SK-N-SH (cell line): ENCODE measurements at regions not wholly inside any gene's neighbourhood (a gene's known extent, or its start where the extent isn't known, plus 50 kb on each side); places are given as distances from the start of the nearest gene placed in this dataset.

Experiments
- CTCF ChIA-PET: fragments of 300-600, 350-600 bp; formaldehyde crosslinking; extraction: SDS; loops from one replicate; lab custom pipeline; 2021; lab: Yijun Ruan, JAX
- POLR2A ChIA-PET: fragments of 350-600 bp; sonication (Branson Sonifier 250); formaldehyde crosslinking; extraction: SDS; loops from one replicate; lab custom pipeline; 2020; ENCODE audit warnings: antibody characterized with exemption, inconsistent platforms; lab: Yijun Ruan, JAX
- DNase-seq: peaks from one replicate; pipeline ENCODE4 v3.0.0; 2012
- H2AFZ ChIP-seq: fragments of 200-600 bp; sonication (generic); 2 replicates; pipeline ENCODE4 v1.8.1; 2016; ENCODE audit warnings: antibody characterized with exemption, mild to moderate bottlenecking, low read depth
- H3F3A ChIP-seq: fragments of 200-600 bp; sonication (generic); replicated peaks from 2 replicates; pipeline ENCODE3; 2016; ENCODE audit warnings: antibody characterized with exemption, mild to moderate bottlenecking; ENCODE audit not compliant: insufficient read depth
- H3K27ac ChIP-seq, 2 experiments: fragments of 200-500 bp in 1 of 2; fragments of 200-600 bp in 1 of 2; sonication (Bioruptor generic) in 1 of 2; sonication (generic), shearing (Covaris generic) in 1 of 2; 2 replicates each; pipeline versions ENCODE4 v1.5.1 to v1.6.1; 2014 to 2016; ENCODE audit warnings: low read depth in 2 of 2, inconsistent platforms in 1 of 2, low read length in 1 of 2, mild to moderate bottlenecking in 1 of 2, mixed read lengths in 1 of 2
- H3K27me3 ChIP-seq: fragments of 200-600 bp; sonication (generic), shearing (Covaris generic); 2 replicates; pipeline ENCODE4 v1.6.1; 2016; ENCODE audit warnings: mixed run types; ENCODE audit not compliant: insufficient read depth
- H3K36me3 ChIP-seq, 2 experiments: fragments of 200-500 bp in 1 of 2; fragments of 200-600 bp in 1 of 2; sonication (Bioruptor generic) in 1 of 2; sonication (generic) in 1 of 2; replicated peaks in 1 of 2; 2 replicates each; pipeline versions ENCODE3 to v1.5.1; 2014 to 2016; ENCODE audit warnings: low read length in 1 of 2, mild to moderate bottlenecking in 1 of 2; ENCODE audit not compliant: insufficient read depth in 2 of 2, control insufficient read depth in 1 of 2
- H3K4me1 ChIP-seq, 2 experiments: fragments of 200-500 bp in 1 of 2; fragments of 200-600 bp in 1 of 2; sonication (Bioruptor generic) in 1 of 2; sonication (generic), shearing (Covaris generic) in 1 of 2; 2 replicates each; pipeline versions ENCODE4 v1.5.1 to v1.6.1; 2014 to 2016; ENCODE audit warnings: low read depth in 1 of 2, low read length in 1 of 2, mixed run types in 1 of 2; ENCODE audit not compliant: insufficient read depth in 2 of 2, control insufficient read depth in 1 of 2
- H3K4me2 ChIP-seq: fragments of 200-600 bp; sonication (generic), shearing (Covaris generic); 2 replicates; pipeline ENCODE4 v1.6.1; 2017; ENCODE audit warnings: mixed run types
- H3K4me3 ChIP-seq, 2 experiments: fragments of 200-500 bp in 1 of 2; fragments of 200-600 bp in 1 of 2; sonication (Bioruptor generic) in 1 of 2; sonication (generic), shearing (Covaris generic) in 1 of 2; 2 replicates each; pipeline versions ENCODE4 v1.5.1 to v1.8.1; 2014 to 2016; ENCODE audit warnings: low read depth in 2 of 2, inconsistent platforms in 1 of 2, low read length in 1 of 2, mild to moderate bottlenecking in 1 of 2, mixed read lengths in 1 of 2, moderate library complexity in 1 of 2
- H3K79me2 ChIP-seq: fragments of 200-600 bp; sonication (generic); 2 replicates; pipeline ENCODE4 v1.8.1; 2017; ENCODE audit warnings: mild to moderate bottlenecking; ENCODE audit not compliant: insufficient read depth
- H3K9ac ChIP-seq: fragments of 200-600 bp; sonication (generic); 2 replicates; pipeline ENCODE4 v1.6.1; 2017; ENCODE audit warnings: mixed run types
- H3K9me2 ChIP-seq: fragments of 200-600 bp; sonication (generic); 2 replicates; pipeline ENCODE4 v1.6.1; 2017; ENCODE audit warnings: mixed run types
- H3K9me3 ChIP-seq: fragments of 200-600 bp; sonication (generic); 2 replicates; pipeline ENCODE4 v1.6.1; 2017; ENCODE audit warnings: mixed run types, mild to moderate bottlenecking, moderate library complexity
- H4K20me1 ChIP-seq: fragments of 200-600 bp; sonication (generic); 2 replicates; pipeline ENCODE4 v1.6.1; 2017; ENCODE audit warnings: mild to moderate bottlenecking, mixed run types; ENCODE audit not compliant: insufficient read depth
- ELF1 ChIP-seq: IDR thresholded peaks from 2 replicates; pipeline ENCODE4 v1.4.0; 2012
- EZH2phosphoT487 ChIP-seq: fragments of 200-600 bp; sonication (generic); IDR thresholded peaks from 2 replicates; pipeline ENCODE4 v1.6.1; 2017; ENCODE audit warnings: low read depth, mixed run types, mild to moderate bottlenecking, antibody characterized with exemption, moderate library complexity, borderline replicate concordance
- FOSL2 ChIP-seq: IDR thresholded peaks from 2 replicates; pipeline ENCODE4 v1.4.0; 2012; ENCODE audit warnings: low read depth, mild to moderate bottlenecking, moderate library complexity, borderline replicate concordance
- FOXM1 ChIP-seq: IDR thresholded peaks from 2 replicates; pipeline ENCODE4 v1.4.0; 2012; ENCODE audit warnings: low read depth, mild to moderate bottlenecking
- GABPA ChIP-seq: IDR thresholded peaks from 2 replicates; pipeline ENCODE4 v1.4.0; 2012; ENCODE audit warnings: low read depth, mild to moderate bottlenecking
- MEF2A ChIP-seq: IDR thresholded peaks from 2 replicates; pipeline ENCODE4 v1.4.0; 2012; ENCODE audit warnings: low read depth, borderline replicate concordance
- MXI1 ChIP-seq: IDR thresholded peaks from 2 replicates; pipeline ENCODE4 v1.6.1; 2012; ENCODE audit warnings: mild to moderate bottlenecking, low read depth, low read length, improper control_type of control experiment
- RFX5 ChIP-seq: IDR thresholded peaks from 2 replicates; pipeline ENCODE4 v1.6.1; 2012; ENCODE audit warnings: mild to moderate bottlenecking, improper control_type of control experiment, low read length
- TAF1 ChIP-seq: IDR thresholded peaks from 2 replicates; pipeline ENCODE4 v1.6.1; 2012; ENCODE audit warnings: low read depth, mild to moderate bottlenecking, low read length, moderate library complexity, borderline replicate concordance
- YY1 ChIP-seq: IDR thresholded peaks from 2 replicates; pipeline ENCODE4 v1.4.0; 2012; ENCODE audit warnings: low read depth, mild to moderate bottlenecking
- WGBS: methylation state at CpG from one replicate; pipeline ENCODE4 v1.1.6; 2017; ENCODE audit warnings: low lambda C conversion rate; 5-methylcytosine and 5-hydroxymethylcytosine counted together
- TF ChIP-seq, protein P1 (sequence below): IDR thresholded peaks from 2 replicates; pipeline ENCODE4 v1.4.0; 2012; ENCODE audit warnings: low read depth, borderline replicate concordance
- TF ChIP-seq, protein P2 (sequence below): IDR thresholded peaks from 2 replicates; pipeline ENCODE4 v1.6.1; 2012; ENCODE audit warnings: mild to moderate bottlenecking, low read depth, low read length, moderate library complexity

DNA sequence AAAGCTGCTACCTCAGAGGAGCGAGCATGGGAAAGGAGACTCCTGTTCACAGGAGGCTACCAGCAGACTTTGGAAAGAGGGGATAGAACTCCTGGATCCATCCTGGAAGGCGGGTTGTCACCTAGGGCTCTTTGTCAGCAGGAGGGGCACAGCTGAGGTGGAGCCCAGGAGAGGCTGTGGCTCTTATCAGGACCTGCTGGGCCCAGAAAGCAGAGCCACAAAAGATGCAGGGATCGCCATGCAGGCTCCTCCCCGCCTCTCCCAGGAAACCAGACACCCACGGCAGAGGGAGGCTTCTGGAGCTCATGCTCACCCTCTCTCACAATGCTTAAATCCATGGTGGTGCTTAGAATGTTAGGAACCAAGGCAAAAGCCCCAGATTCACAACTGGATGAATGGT, 994.2 kb downstream of the UQCRFS1 start:
- DNase-seq = no peak
- WGBS = 0% methylated on average over 5 of the region's 5 CpGs
- H3K27me3 ChIP-seq = peaks cover 11% of the 10 kb centered on the region; the same call in 1 of the 2 replicates
- no peak for TF ChIP-seq MEF2A
- no peak for TF ChIP-seq MXI1
- TF ChIP-seq RFX5 = no peak
- no peak for TF ChIP-seq EZH2phosphoT487
- TF ChIP-seq GABPA = no peak
- no peak for TF ChIP-seq TAF1
- no peak for TF ChIP-seq ELF1
- TF ChIP-seq YY1 = no peak
- TF ChIP-seq FOSL2 = no peak
- TF ChIP-seq, protein P1, sequence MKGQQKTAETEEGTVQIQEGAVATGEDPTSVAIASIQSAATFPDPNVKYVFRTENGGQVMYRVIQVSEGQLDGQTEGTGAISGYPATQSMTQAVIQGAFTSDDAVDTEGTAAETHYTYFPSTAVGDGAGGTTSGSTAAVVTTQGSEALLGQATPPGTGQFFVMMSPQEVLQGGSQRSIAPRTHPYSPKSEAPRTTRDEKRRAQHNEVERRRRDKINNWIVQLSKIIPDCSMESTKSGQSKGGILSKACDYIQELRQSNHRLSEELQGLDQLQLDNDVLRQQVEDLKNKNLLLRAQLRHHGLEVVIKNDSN = no peak
- TF ChIP-seq, protein P2, sequence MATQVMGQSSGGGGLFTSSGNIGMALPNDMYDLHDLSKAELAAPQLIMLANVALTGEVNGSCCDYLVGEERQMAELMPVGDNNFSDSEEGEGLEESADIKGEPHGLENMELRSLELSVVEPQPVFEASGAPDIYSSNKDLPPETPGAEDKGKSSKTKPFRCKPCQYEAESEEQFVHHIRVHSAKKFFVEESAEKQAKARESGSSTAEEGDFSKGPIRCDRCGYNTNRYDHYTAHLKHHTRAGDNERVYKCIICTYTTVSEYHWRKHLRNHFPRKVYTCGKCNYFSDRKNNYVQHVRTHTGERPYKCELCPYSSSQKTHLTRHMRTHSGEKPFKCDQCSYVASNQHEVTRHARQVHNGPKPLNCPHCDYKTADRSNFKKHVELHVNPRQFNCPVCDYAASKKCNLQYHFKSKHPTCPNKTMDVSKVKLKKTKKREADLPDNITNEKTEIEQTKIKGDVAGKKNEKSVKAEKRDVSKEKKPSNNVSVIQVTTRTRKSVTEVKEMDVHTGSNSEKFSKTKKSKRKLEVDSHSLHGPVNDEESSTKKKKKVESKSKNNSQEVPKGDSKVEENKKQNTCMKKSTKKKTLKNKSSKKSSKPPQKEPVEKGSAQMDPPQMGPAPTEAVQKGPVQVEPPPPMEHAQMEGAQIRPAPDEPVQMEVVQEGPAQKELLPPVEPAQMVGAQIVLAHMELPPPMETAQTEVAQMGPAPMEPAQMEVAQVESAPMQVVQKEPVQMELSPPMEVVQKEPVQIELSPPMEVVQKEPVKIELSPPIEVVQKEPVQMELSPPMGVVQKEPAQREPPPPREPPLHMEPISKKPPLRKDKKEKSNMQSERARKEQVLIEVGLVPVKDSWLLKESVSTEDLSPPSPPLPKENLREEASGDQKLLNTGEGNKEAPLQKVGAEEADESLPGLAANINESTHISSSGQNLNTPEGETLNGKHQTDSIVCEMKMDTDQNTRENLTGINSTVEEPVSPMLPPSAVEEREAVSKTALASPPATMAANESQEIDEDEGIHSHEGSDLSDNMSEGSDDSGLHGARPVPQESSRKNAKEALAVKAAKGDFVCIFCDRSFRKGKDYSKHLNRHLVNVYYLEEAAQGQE = no peak
- no peak overlapping the region for H3K4me3 ChIP-seq
- H3K4me2 ChIP-seq = no peak overlapping the region
- no peaks in the 10 kb centered on the region for H4K20me1 ChIP-seq
- no peaks in the 10 kb centered on the region for H3F3A ChIP-seq
- H3K9me3 ChIP-seq = no peaks in the 10 kb centered on the region
- ChIA-PET CTCF (interaction anchor here (0.6 kb wide), 1 partner anchor 242 kb away, joined by 3 read pairs; no protein-coding TSS in a partner anchor), POLR2A (no interaction called here)
- H3K27ac ChIP-seq = no peak overlapping the region
- H3K9ac ChIP-seq = no peak overlapping the region
- H2AFZ ChIP-seq = no peak overlapping the region
- H3K4me1 ChIP-seq = no peaks in the 10 kb centered on the region
- no peaks in the 10 kb centered on the region for H3K79me2 ChIP-seq
- no peaks in the 10 kb centered on the region for H3K9me2 ChIP-seq
- no peaks in the 10 kb centered on the region for H3K36me3 ChIP-seq

DNA sequence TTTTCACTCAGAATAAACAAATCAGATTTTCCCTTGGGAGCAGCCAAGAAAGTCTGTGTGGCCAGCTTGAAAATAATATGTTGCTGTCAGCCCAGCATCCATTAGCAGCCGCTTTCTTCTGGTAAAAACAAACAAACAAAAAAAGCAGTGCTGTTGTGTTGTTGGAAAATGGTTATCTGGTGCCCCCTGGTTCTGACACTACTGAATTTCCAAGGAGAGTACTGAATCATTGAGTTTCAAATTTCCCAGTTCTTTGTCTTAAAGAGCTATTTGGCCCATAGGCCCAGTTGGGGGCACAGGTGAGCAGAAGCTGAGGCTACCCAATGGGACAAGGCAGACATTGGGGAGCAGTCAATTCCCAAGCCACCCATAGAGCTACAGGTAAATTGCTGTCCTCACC, 995.9 kb downstream of the UQCRFS1 start:
- Histone ChIP-seq H3K4me1 (no peaks in the 10 kb centered on the region), H3K27ac (no peak overlapping the region), H3K36me3 (no peaks in the 10 kb centered on the region), H3K4me3 (no peak overlapping the region), H3K9me3 (no peaks in the 10 kb centered on the region), H3K27me3 (peaks cover 11% of the 10 kb centered on the region; the same call in 1 of the 2 replicates), H3F3A (no peaks in the 10 kb centered on the region), H3K4me2 (no peak overlapping the region), H4K20me1 (no peaks in the 10 kb centered on the region), H3K79me2 (no peaks in the 10 kb centered on the region), H3K9ac (no peak overlapping the region), H3K9me2 (no peaks in the 10 kb centered on the region), H2AFZ (no peak overlapping the region)
- DNase-seq = no peak
- no peak for TF ChIP-seq FOXM1
- CTCF ChIA-PET = no interaction called here
- POLR2A ChIA-PET = no interaction called here
- 10% methylated on average over 1 of the region's 1 CpG for WGBS
